ENCODE measurements at regions not wholly inside any gene's neighbourhood (a gene's known extent, or its start where the extent isn't known, plus 50 kb on each side); places are given as distances from the start of the nearest gene placed in this dataset.

DNA sequence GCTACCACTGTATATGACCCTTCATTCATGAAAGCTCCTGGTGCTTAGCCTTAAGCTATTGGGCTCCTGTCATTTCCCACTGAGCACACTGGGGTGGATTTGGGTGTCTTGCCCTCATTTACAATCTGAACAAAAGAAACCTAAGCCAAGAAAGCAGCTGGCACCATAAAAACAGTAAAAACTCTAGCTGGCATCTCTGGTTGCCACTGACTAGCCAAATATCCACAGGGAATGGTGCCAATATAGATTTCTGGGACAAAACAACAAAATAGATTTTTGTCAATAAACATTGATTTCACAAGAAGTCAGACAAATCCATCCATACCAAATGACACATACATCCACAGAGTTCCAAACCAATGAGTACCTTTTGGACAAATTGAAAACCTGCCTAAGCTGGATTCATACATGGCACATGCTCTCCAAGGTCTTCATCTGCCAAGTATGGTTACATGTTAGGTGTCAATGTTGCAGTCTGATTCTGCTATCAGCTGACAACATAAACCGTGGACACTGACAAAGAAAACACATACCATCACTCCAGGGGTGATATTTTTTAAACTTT, 1081.5 kb upstream of the ZEB2 start:
- CTCF ChIA-PET, result no interaction called here
- DNase-seq (ENCODE audit: low spot score), result no peak
- TF ChIP-seq, protein P1, sequence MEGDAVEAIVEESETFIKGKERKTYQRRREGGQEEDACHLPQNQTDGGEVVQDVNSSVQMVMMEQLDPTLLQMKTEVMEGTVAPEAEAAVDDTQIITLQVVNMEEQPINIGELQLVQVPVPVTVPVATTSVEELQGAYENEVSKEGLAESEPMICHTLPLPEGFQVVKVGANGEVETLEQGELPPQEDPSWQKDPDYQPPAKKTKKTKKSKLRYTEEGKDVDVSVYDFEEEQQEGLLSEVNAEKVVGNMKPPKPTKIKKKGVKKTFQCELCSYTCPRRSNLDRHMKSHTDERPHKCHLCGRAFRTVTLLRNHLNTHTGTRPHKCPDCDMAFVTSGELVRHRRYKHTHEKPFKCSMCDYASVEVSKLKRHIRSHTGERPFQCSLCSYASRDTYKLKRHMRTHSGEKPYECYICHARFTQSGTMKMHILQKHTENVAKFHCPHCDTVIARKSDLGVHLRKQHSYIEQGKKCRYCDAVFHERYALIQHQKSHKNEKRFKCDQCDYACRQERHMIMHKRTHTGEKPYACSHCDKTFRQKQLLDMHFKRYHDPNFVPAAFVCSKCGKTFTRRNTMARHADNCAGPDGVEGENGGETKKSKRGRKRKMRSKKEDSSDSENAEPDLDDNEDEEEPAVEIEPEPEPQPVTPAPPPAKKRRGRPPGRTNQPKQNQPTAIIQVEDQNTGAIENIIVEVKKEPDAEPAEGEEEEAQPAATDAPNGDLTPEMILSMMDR (conservative IDR thresholded peaks at IDR 0.05; ENCODE audit: low read depth), result no peak
- no peak overlapping the region for H3K27ac ChIP-seq
- POLR2A ChIA-PET (ENCODE audit: low non-redundant PET), result no interaction called here

DNA sequence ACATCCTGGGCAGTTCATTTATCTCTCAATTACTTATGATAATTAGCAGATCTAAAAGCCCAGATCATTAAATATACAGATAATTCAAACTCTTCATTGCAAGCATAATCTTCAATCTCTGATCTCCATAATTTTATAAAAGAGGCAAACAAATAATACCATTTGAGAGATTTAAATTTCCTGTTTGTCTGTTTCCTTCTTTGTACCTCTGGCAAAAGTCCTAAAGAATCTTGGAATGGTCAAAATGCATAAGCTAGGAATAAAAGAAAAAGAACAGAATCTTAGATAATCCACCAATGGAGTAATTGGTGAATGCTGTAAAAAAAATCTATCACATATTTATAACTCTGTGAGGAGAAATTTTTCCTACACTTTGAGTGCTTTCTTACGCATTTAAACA, 1080.9 kb upstream of the ZEB2 start:
- POLR2A ChIA-PET (ENCODE audit: low non-redundant PET), result no interaction called here
- CTCF ChIA-PET, result no interaction called here

DNA sequence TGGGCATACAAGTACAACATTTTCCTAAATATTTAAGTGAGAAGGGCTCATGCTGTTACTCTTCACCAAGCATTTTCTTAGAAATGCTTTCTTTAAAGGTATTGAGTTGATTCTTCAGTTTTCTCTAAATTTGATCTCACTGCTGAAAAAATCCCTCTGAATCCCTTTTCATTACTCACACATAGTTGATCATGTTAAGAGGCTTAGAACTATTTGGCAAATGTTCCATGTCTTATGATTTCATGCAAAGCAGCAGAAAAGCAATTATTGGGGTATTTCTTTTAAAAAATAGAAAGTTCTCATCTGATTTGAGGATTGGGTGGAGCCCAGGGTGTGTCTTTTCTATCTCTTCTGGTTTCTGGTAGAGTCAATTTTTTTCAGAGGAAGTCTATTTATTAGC, 1079.8 kb upstream of the ZEB2 start:
- DNase-seq (ENCODE audit: low spot score), result no peak
- CTCF ChIA-PET, result no interaction called here
- TF ChIP-seq, protein P1 (conservative IDR thresholded peaks at IDR 0.05; ENCODE audit: low read depth), result no peak
- POLR2A ChIA-PET (ENCODE audit: low non-redundant PET), result no interaction called here
- no peak overlapping the region for H3K27ac ChIP-seq

More for the DNA sequence above, 1080.9 kb upstream of the ZEB2 start:
- no peak overlapping the region for H3K27ac ChIP-seq
- TF ChIP-seq, protein P1 (conservative IDR thresholded peaks at IDR 0.05; ENCODE audit: low read depth), result no peak
- DNase-seq (ENCODE audit: low spot score), result no peak

DNA sequence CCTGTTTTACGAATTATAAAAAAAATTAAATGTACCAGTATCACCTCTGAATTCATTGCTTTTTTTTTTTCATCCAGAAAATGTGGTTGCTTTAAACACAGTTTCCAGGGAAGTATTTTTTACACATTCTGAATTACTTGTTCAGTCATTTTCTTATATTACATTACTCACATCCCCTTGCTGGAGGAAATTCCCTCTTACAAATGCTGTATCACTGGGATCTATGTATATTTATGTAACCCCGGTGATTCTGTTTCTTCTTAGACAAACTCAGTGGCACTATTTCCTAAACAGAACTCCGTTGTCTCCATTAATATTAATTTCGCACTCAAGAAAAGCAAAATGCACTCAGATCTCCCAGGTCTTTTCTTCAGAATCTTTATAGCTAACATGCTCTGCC, 1078.5 kb upstream of the ZEB2 start:
- POLR2A ChIA-PET (ENCODE audit: low non-redundant PET), result no interaction called here
- no peak overlapping the region for H3K27ac ChIP-seq
- DNase-seq (ENCODE audit: low spot score), result no peak
- CTCF ChIA-PET, result no interaction called here
- TF ChIP-seq, protein P1 (conservative IDR thresholded peaks at IDR 0.05; ENCODE audit: low read depth), result no peak

DNA sequence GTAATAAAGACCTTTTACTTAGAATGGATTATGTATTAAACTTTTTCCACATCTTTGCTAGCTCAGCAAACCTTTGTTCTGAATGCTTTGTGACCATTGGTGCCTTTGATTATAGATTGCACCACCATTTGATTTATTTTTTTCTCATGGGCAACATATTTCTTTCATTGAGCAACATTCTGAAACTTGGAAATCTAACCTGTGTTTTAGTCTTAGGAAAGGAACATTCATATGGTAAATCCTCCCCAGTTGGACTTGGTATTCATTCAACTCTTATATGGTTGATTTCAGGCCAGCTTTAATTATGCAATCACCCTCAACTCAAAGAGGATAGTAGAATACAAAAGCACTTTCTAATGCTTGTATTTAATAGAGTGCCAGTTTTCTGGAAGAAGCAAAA, 1077.9 kb upstream of the ZEB2 start:
- ChIA-PET POLR2A (ENCODE audit: low non-redundant PET) (no interaction called here), CTCF (interaction anchor here (0.7 kb wide), 1 partner anchor 1032 kb away, joined by 3 read pairs; no protein-coding TSS in a partner anchor)
- H3K27ac ChIP-seq, result no peak overlapping the region
- DNase-seq (ENCODE audit: low spot score), result no peak
- TF ChIP-seq, protein P1 (conservative IDR thresholded peaks at IDR 0.05; ENCODE audit: low read depth), result no peak

DNA sequence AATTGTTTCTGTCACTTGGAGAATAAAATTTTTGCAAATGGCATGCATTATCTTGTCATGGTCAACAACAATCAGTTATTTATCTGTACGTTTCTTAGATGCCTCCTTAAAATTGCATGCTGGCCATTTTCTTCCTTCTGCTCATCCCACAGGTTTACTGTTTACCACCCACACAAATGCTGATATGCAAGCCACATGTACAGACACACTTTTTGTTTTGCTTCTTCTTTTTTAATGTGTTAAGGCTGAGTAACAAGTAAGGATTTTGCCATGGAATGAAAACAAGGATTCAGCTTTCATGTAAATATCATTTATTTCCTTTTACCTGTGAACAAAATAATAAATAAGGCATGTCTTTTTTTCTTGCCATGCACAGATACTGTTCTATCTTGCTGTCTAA, 1077.1 kb upstream of the ZEB2 start:
- no peak overlapping the region for H3K27ac ChIP-seq
- POLR2A ChIA-PET (ENCODE audit: low non-redundant PET), result no interaction called here
- CTCF ChIA-PET, result no interaction called here
- no peak for DNase-seq (ENCODE audit: low spot score)
- TF ChIP-seq, protein P1 (conservative IDR thresholded peaks at IDR 0.05; ENCODE audit: low read depth), result no peak

DNA sequence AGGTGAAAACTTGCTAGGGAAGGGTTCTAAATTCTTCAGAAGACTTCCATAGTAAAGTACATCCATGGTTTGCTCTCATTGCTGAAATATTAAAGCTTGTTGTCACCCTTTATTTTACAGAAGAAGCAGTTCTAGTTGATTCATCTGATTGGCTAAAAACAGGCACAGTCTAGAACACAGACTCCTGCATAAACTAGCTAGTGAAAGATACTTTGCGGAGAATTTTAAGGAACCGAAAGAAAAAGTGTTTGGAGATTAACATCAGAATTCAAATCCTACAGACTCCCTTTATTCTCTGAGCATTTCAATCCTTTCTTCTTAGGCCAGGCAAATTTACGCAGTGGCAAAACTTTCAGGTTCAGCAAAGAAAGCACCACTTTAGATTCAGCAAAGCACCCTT, 1076.5 kb upstream of the ZEB2 start:
- TF ChIP-seq, protein P1 (conservative IDR thresholded peaks at IDR 0.05; ENCODE audit: low read depth), result no peak
- no peak for DNase-seq (ENCODE audit: low spot score)
- POLR2A ChIA-PET (ENCODE audit: low non-redundant PET), result no interaction called here
- CTCF ChIA-PET, result no interaction called here
- H3K27ac ChIP-seq, result no peak overlapping the region
